Fibroblast of pulmonary artery (primary cell): ENCODE measurements at regions not wholly inside any gene's neighbourhood (a gene's known extent, or its start where the extent isn't known, plus 50 kb on each side); places are given as distances from the start of the nearest gene placed in this dataset.

Experiments used
- DNase-seq: peaks from one replicate; pipeline ENCODE4 v3.0.0-alpha.2; 2010; ENCODE audit warnings: low read depth
- H3K4me3 ChIP-seq: replicated peaks from 2 replicates; pipeline ENCODE4 v1.5.1; 2011; ENCODE audit warnings: low read depth, mild to moderate bottlenecking, control low read depth, low read length, moderate library complexity
- TF ChIP-seq, protein P1 (sequence below): IDR thresholded peaks from 2 replicates; pipeline ENCODE4 v1.5.1; 2011; ENCODE audit warnings: mild to moderate bottlenecking, control low read depth, low read length, inconsistent platforms; ENCODE audit errors: missing control alignments

DNA sequence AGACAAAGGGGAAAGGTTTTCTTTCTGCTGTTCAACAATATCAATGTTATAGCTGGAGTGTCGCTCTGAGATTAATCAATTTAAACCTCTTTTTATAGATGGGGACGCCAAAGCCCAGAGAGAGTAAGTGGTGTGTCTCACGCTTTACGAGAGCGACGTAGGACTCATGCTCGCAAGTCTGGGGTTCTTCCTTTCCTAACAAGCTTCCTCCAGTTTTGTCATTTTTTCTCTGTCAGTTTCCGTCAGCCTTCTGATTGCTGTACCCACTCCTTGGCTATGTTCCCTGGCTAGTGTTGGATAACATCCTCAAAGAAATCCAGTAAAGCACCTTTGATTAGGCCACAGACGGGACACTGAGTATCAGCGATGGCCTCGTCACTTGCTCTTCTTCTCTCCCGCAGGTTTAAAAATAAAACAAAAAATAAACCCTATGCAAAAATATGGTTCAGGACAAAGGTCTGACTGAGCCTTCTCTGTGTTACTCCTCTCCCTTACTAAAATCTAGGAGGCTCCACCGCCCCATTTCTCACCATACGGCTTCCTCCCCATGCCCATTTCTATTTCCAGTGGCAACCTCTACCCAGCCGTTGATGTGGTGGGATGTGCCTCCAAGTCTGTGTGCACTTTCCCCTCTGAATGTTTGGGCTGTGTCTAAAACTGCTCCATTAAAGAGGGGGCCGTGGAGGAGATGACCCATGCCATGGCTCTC, 172.7 kb upstream of the PARP11 start:
- no peak for DNase-seq
- TF ChIP-seq, protein P1, sequence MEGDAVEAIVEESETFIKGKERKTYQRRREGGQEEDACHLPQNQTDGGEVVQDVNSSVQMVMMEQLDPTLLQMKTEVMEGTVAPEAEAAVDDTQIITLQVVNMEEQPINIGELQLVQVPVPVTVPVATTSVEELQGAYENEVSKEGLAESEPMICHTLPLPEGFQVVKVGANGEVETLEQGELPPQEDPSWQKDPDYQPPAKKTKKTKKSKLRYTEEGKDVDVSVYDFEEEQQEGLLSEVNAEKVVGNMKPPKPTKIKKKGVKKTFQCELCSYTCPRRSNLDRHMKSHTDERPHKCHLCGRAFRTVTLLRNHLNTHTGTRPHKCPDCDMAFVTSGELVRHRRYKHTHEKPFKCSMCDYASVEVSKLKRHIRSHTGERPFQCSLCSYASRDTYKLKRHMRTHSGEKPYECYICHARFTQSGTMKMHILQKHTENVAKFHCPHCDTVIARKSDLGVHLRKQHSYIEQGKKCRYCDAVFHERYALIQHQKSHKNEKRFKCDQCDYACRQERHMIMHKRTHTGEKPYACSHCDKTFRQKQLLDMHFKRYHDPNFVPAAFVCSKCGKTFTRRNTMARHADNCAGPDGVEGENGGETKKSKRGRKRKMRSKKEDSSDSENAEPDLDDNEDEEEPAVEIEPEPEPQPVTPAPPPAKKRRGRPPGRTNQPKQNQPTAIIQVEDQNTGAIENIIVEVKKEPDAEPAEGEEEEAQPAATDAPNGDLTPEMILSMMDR, result no peak
- H3K4me3 ChIP-seq, result no peak overlapping the region

DNA sequence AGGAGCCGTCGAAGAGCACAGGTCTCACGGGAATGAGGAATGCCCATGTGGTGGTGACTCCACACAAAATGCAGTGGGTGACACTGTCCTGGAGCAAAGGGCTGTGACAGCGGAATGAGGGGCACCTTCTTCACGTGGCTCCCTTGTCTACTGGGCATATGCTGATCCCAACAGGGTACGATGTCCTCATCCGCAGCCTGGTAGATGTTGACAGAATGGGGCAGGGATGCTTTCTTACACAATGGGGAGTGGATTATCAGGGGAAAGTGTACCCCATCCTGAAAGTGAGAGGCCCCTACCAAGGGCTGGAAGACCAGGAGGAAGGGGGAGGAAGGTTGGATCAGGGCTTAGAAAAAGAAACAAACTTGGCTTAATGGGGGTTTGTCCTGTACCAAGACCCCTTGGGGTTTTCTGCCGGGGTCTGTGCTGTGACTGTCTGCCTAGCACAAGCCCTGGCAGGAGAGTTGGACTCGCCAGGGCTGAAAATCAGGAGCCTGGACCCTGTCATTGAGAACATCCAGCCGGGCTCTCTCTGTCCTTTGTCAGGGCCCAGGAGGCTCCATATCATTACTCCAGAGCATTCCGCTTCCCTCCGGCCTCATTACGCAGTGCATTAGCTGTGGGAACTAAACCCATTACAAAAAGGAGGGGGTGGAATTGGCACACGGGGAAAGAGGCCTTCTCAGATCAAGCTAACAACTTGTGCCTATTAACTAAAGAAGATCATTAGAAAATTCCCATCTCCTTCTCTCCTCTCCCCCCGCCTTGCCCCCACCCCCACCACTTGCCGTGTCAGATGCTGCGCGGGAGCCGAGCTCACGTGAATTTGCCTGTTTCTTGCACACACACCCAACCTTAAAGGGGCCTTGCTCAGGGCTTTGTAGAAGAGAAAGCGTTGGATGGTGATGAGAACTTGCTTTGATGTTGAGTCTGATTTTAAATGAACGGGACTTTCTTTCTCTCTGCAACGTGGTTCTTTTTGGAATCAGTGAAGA, 171.8 kb upstream of the PARP11 start:
- no peak for DNase-seq

DNA sequence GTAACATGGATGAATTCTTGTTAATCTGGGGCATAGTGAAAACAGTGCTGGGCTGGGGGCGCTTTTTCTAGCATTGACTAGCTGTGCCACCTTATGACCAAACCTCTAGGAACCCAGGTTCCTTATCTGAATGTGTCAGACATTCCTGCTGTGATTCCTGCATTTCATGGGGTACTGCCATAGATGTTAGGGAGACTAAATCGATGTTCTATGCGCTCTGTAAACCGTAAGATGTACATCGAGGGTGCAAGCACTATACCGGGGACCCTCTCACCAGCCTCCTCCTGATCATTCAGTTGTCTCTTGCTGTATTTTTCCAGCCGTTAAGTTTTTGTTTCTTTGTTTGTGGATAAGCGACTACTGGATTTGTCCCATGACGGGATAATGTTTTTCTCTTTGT, 170.9 kb upstream of the PARP11 start:
- DNase-seq, result no peak
- TF ChIP-seq, protein P1, result no peak
- no peak overlapping the region for H3K4me3 ChIP-seq

More for the DNA sequence above, 171.8 kb upstream of the PARP11 start:
- H3K4me3 ChIP-seq, result no peak overlapping the region
- TF ChIP-seq, protein P1, result no peak

DNA sequence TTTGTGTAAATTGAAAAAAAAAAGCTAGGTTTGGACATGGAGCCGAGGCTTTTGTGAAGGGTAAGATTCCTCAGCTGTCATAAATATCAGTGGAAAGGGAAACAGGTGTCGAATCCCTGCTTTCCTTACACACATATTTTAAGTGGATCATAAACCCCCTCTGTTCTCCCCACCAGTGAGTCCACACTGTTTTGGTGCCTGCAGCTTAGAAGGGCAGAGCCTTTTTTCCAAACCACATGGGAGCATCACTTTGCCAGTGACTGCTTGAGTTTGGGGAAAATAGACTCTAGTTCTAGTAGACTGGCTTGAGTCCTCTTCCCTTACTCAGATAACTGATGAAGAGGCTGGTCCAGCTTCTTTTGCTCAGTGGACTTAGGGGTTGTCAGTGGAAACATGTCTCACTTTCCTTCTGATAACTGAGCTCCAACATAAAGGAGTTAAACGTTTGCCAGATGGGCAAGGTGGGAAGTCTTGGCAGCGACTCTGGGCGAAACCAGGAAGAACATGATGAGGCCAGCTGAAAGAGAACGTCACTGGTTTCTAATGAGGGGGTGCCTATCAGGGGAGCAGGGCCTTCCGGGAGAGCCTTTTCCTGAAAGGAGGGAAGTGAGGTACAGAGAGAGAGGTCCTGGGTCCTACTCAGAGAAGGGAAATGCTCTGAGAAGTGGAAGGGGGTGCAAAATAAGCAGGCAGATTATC, 168.1 kb upstream of the PARP11 start:
- TF ChIP-seq, protein P1, result no peak
- no peak overlapping the region for H3K4me3 ChIP-seq
- no peak for DNase-seq

GRCh38 chr12:4039931-4040330, 166.7 kb upstream of the PARP11 start:
- DNase-seq, result no peak
- TF ChIP-seq, protein P1, result no peak
- H3K4me3 ChIP-seq, result no peak overlapping the region

- TF ChIP-seq, protein P1, result peak; percentile 75
- H3K4me3 ChIP-seq, result no peak overlapping the region
- peak; percentile 55 for DNase-seq
These were observed 164.6 kb upstream of the PARP11 start for GRCh38 chr12:4037747-4038312.
